C4-2B (cell line): ENCODE measurements at regions not wholly inside any gene's neighbourhood (a gene's known extent, or its start where the extent isn't known, plus 50 kb on each side); places are given as distances from the start of the nearest gene placed in this dataset.

Experiments
- CTCF ChIP-seq: fragments of 450-650 bp; conservative IDR thresholded peaks from 2 replicates; pipeline ENCODE4 v1.5.1; 2017; ENCODE audit warnings: mild to moderate bottlenecking
- ZFX ChIP-seq: fragments of 450-650 bp; IDR thresholded peaks from 2 replicates; pipeline ENCODE4 v1.6.1; 2017

DNA sequence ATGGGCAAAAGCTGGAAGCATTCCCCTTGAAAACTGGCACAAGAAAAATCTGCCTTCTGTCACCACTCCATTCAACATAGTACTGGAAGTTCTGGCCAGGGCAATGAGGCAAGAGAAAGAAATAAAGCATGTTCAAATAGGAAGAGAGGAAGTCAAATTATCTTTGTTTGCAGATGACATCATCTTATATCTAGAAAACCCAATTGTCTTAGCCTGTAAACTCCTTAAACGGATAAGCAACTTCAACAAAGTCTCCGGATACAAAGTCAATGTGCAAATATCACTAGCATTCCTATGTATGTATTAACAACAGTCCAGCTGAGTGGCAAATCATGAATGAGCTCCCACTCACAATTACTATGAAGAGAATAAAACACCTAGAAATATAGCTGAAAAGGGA is 1579.3 kb downstream of the SUCLG1 start:
- TF ChIP-seq CTCF: no peak
- TF ChIP-seq ZFX: no peak
